ENCODE measurements at regions not wholly inside any gene's neighbourhood (a gene's known extent, or its start where the extent isn't known, plus 50 kb on each side); places are given as distances from the start of the nearest gene placed in this dataset.

DNA sequence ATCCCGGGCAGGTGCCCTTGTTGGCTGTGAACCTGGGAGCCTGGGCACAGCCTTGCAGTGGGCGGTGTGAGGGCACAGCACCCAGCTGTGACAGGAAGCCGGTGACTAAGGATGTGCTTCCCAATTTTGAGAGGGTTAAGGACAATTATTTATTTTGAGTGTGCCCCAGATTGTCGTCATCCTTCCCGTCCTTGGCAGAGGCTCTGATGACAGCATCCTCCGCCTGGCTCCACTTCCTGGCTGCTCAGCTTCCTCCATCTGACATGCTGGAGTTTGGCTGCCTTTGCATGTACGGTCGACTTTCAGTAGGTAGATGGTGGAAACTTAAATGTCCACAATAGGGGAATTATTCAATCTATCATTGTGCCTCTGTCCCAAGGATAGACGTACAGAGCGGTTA lies 282.4 kb upstream of the EEF2KMT start:
- no peak for TF ChIP-seq EZH2phosphoT487 (conservative IDR thresholded peaks at IDR 0.05; ENCODE audit: low read length)
- TF ChIP-seq, protein P1, sequence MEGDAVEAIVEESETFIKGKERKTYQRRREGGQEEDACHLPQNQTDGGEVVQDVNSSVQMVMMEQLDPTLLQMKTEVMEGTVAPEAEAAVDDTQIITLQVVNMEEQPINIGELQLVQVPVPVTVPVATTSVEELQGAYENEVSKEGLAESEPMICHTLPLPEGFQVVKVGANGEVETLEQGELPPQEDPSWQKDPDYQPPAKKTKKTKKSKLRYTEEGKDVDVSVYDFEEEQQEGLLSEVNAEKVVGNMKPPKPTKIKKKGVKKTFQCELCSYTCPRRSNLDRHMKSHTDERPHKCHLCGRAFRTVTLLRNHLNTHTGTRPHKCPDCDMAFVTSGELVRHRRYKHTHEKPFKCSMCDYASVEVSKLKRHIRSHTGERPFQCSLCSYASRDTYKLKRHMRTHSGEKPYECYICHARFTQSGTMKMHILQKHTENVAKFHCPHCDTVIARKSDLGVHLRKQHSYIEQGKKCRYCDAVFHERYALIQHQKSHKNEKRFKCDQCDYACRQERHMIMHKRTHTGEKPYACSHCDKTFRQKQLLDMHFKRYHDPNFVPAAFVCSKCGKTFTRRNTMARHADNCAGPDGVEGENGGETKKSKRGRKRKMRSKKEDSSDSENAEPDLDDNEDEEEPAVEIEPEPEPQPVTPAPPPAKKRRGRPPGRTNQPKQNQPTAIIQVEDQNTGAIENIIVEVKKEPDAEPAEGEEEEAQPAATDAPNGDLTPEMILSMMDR (IDR thresholded peaks at IDR 0.05; ENCODE audit: insufficient read depth, low read length, poor library complexity, severe bottlenecking) = no peak
- no peaks in the 10 kb centered on the region for H4K20me1 ChIP-seq (ENCODE audit: low read depth, low read length)
- H3K9me2 ChIP-seq (replicated peaks; ENCODE audit: insufficient read depth, low read length) = no peaks in the 10 kb centered on the region
- H3K27ac ChIP-seq (ENCODE audit: low read depth, low read length) = no peak overlapping the region
- no peaks in the 10 kb centered on the region for H3F3A ChIP-seq (ENCODE audit: insufficient read depth)
- H3K27me3 ChIP-seq (ENCODE audit: low read length) = no peaks in the 10 kb centered on the region
- no peaks in the 10 kb centered on the region for H3K36me3 ChIP-seq (ENCODE audit: low read length)
- no peak overlapping the region for H2AFZ ChIP-seq (ENCODE audit: low read depth, low read length, severe bottlenecking)
- H3K79me2 ChIP-seq (ENCODE audit: insufficient read depth, low read length) = no peaks in the 10 kb centered on the region
- no peak overlapping the region for H3K4me2 ChIP-seq (ENCODE audit: low read depth, low read length, poor library complexity, severe bottlenecking)
- no peak overlapping the region for H3K4me3 ChIP-seq (ENCODE audit: insufficient read depth, low read length, poor library complexity, severe bottlenecking)
- no peak overlapping the region for H3K9ac ChIP-seq (ENCODE audit: low read length)
- H3K9me3 ChIP-seq (ENCODE audit: insufficient read depth, low read length) = no peaks in the 10 kb centered on the region

DNA sequence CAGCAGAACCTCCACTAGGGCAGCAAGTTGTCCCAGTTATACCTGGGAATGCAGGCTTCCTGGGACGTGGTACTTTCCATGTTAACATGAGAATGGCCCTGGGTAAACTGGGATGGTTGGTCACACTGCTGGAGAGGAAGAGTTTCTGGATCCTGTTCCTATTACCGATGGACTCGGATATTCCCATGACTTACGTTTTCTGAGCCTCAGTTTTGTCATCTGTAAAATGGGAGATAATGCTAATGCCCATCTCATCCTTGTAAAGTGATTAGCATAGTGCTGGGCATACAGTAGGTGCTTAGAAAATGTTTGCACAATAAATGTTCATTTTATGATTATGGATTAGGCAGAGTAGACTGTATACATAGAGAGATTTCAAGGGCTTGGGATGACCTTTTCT lies 280.9 kb upstream of the EEF2KMT start:
- Histone ChIP-seq H3K79me2 (ENCODE audit: insufficient read depth, low read length) (no peaks in the 10 kb centered on the region), H3K9me3 (ENCODE audit: insufficient read depth, low read length) (no peaks in the 10 kb centered on the region), H3K4me3 (ENCODE audit: insufficient read depth, low read length, poor library complexity, severe bottlenecking) (no peak overlapping the region), H3K9ac (ENCODE audit: low read length) (no peak overlapping the region), H3K27ac (ENCODE audit: low read depth, low read length) (no peak overlapping the region), H3K4me2 (ENCODE audit: low read depth, low read length, poor library complexity, severe bottlenecking) (no peak overlapping the region), H3K9me2 (replicated peaks; ENCODE audit: insufficient read depth, low read length) (no peaks in the 10 kb centered on the region), H3K27me3 (ENCODE audit: low read length) (no peaks in the 10 kb centered on the region), H3K36me3 (ENCODE audit: low read length) (no peaks in the 10 kb centered on the region), H4K20me1 (ENCODE audit: low read depth, low read length) (no peaks in the 10 kb centered on the region), H2AFZ (ENCODE audit: low read depth, low read length, severe bottlenecking) (no peak overlapping the region), H3F3A (ENCODE audit: insufficient read depth) (no peaks in the 10 kb centered on the region)
- TF ChIP-seq EZH2phosphoT487 (conservative IDR thresholded peaks at IDR 0.05; ENCODE audit: low read length) = no peak
- TF ChIP-seq, protein P1 (IDR thresholded peaks at IDR 0.05; ENCODE audit: insufficient read depth, low read length, poor library complexity, severe bottlenecking) = no peak

DNA sequence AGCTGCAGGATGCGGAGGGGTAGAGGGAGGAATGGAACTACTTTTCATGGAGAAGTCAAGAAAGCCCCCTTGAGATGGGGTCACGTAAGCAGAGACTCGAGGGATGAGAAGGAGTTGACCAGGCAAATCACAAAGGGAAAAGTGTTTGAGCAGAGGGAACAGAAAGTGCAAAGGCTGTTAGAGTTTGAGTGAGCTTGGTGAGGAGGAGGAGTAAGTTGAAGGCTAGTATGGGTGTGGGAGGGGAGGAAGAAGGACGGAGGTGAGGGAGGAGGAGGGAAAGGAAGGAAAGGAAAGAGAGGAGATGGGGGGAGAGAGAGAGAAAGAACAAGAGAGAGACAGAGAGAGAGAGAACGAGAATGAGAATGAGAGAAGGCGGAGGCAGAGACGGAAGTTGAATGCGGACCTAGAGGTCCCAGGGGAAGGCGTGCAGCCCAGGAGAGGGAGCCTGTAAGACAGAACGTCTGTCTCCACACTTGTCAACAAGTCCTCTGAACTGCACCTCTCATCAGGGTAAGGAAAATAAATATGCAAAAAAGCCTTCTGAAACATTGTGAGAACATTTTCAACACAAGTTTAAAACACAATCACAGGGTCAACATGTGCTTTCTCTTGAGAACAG lies 279.8 kb upstream of the EEF2KMT start:
- no peak for TF ChIP-seq EZH2phosphoT487 (conservative IDR thresholded peaks at IDR 0.05; ENCODE audit: low read length)
- TF ChIP-seq, protein P1 (IDR thresholded peaks at IDR 0.05; ENCODE audit: insufficient read depth, low read length, poor library complexity, severe bottlenecking) = no peak
- Histone ChIP-seq H3K27ac (ENCODE audit: low read depth, low read length) (no peak overlapping the region), H3K36me3 (ENCODE audit: low read length) (no peaks in the 10 kb centered on the region)

More for the DNA sequence above, 279.8 kb upstream of the EEF2KMT start:
- Histone ChIP-seq H3F3A (ENCODE audit: insufficient read depth) (no peaks in the 10 kb centered on the region), H3K27me3 (ENCODE audit: low read length) (no peaks in the 10 kb centered on the region), H4K20me1 (ENCODE audit: low read depth, low read length) (no peaks in the 10 kb centered on the region), H3K9ac (ENCODE audit: low read length) (no peak overlapping the region), H3K4me3 (ENCODE audit: insufficient read depth, low read length, poor library complexity, severe bottlenecking) (no peak overlapping the region), H3K79me2 (ENCODE audit: insufficient read depth, low read length) (no peaks in the 10 kb centered on the region), H3K4me2 (ENCODE audit: low read depth, low read length, poor library complexity, severe bottlenecking) (no peak overlapping the region), H3K9me2 (replicated peaks; ENCODE audit: insufficient read depth, low read length) (no peaks in the 10 kb centered on the region), H2AFZ (ENCODE audit: low read depth, low read length, severe bottlenecking) (no peak overlapping the region), H3K9me3 (ENCODE audit: insufficient read depth, low read length) (no peaks in the 10 kb centered on the region)

Data from SU-DHL-6 (cell line).